ENCODE measurements at regions not wholly inside any gene's neighbourhood (a gene's known extent, or its start where the extent isn't known, plus 50 kb on each side); places are given as distances from the start of the nearest gene placed in this dataset.

GRCh38 chr5:125558016-125558415 lies 811.6 kb upstream of the ZNF608 start:
- DNase-seq = no peak

- no peak for DNase-seq
These were observed 812.0 kb upstream of the ZNF608 start for GRCh38 chr5:125558466-125558865.

GRCh38 chr5:125559296-125559695 lies 812.9 kb upstream of the ZNF608 start:
- no peak for DNase-seq

GRCh38 chr5:125560476-125561225 lies 814.2 kb upstream of the ZNF608 start:
- no peak for DNase-seq

GRCh38 chr5:125564317-125564975 lies 818.0 kb upstream of the ZNF608 start:
- DNase-seq = no peak

- DNase-seq = no peak
These were observed 828.1 kb upstream of the ZNF608 start for GRCh38 chr5:125574491-125575044.

- no peak for DNase-seq
These were observed 828.9 kb upstream of the ZNF608 start for GRCh38 chr5:125575171-125575890.

- no peak for DNase-seq
These were observed 829.6 kb upstream of the ZNF608 start for GRCh38 chr5:125575891-125576505.

GRCh38 chr5:125576822-125577221 lies 830.4 kb upstream of the ZNF608 start:
- DNase-seq = no peak

- no peak for DNase-seq
These were observed 832.1 kb upstream of the ZNF608 start for GRCh38 chr5:125578551-125578950.

GRCh38 chr5:125579182-125579581 lies 832.7 kb upstream of the ZNF608 start:
- DNase-seq = no peak

- DNase-seq = no peak
These were observed 834.9 kb upstream of the ZNF608 start for GRCh38 chr5:125581311-125581710.

GRCh38 chr5:125582352-125582751 lies 835.9 kb upstream of the ZNF608 start:
- DNase-seq = no peak

GRCh38 chr5:125583321-125584139 lies 837.1 kb upstream of the ZNF608 start:
- DNase-seq = peak; percentile 68

GRCh38 chr5:125584140-125584520 lies 837.7 kb upstream of the ZNF608 start:
- peak; percentile 82 for DNase-seq

- DNase-seq = no peak
These were observed 835.6 kb upstream of the GRAMD2B start for GRCh38 chr5:125587631-125588030.

- DNase-seq = no peak
These were observed 830.4 kb upstream of the GRAMD2B start for GRCh38 chr5:125592856-125593255.

- DNase-seq = peak; percentile 76
These were observed 828.1 kb upstream of the GRAMD2B start for GRCh38 chr5:125595095-125595494.

GRCh38 chr5:125595845-125596244 lies 827.4 kb upstream of the GRAMD2B start:
- DNase-seq = no peak

- DNase-seq = no peak
These were observed 825.9 kb upstream of the GRAMD2B start for GRCh38 chr5:125597338-125597737.

- no peak for DNase-seq
These were observed 822.6 kb upstream of the GRAMD2B start for GRCh38 chr5:125600559-125600958.
